HCT116 (cell line): ENCODE measurements at regions not wholly inside any gene's neighbourhood (a gene's known extent, or its start where the extent isn't known, plus 50 kb on each side); places are given as distances from the start of the nearest gene placed in this dataset.

Experiments
- ATAC-seq: fragments of 200-7000 bp; cut with Tn5 transposase; 2 replicates; pipeline ENCODE4 v1.9.1; 2020; ENCODE audit warnings: mild to moderate bottlenecking, moderate library complexity
- BruUV-seq: library from RNA; stranded (reverse); fragments of 400-500 nt; replicated peaks from 2 replicates; lab custom pipeline; 2021; lab: Mats Ljungman, UMichigan
- CTCF ChIA-PET: fragments of 300-600 bp; sonication (Branson Sonifier 250); formaldehyde crosslinking; loops from one replicate; lab custom pipeline; 2021; ENCODE audit warnings: antibody characterized with exemption; lab: Charles Lee
- POLR2A ChIA-PET: fragments of 300-600, 350-600 bp; sonication (Branson Sonifier 250); formaldehyde crosslinking; loops from one replicate; lab custom pipeline; 2021; ENCODE audit warnings: antibody characterized with exemption; lab: Charles Lee
- RAD21 ChIA-PET, 2 experiments: fragments of 300-600 bp; sonication (Branson Sonifier 250); formaldehyde crosslinking; loops; one replicate each; lab custom pipeline; 2023; ENCODE audit warnings: low total read pairs in 2 of 2; ENCODE audit not compliant: uncharacterized antibody in 2 of 2, unreplicated experiment in 2 of 2, low non-redundant PET in 1 of 2; lab: Charles Lee
- DNase-seq: peaks from one replicate; pipeline ENCODE4 v3.0.0-alpha.2; 2010; ENCODE audit warnings: low read depth, low spot score
- H2AFZ ChIP-seq: fragments of 200-600 bp; shearing (Covaris generic), sonication (generic); 2 replicates; pipeline ENCODE4 v1.6.1; 2017; ENCODE audit warnings: low read depth, mixed run types, mixed read lengths, antibody characterized with exemption, low read length; ENCODE audit not compliant: poor library complexity, severe bottlenecking
- H3K27ac ChIP-seq: 2 replicates; pipeline ENCODE4 v1.5.1; 2012; ENCODE audit warnings: low read depth, low read length
- H3K27me3 ChIP-seq: fragments of 200-600 bp; sonication (generic); 2 replicates; pipeline ENCODE4 v1.6.1; 2016; ENCODE audit warnings: mixed run types, low read length, mixed read lengths; ENCODE audit not compliant: insufficient read depth
- H3K36me3 ChIP-seq, 2 experiments: fragments of 200-500 bp in 1 of 2; fragments of 200-600 bp in 1 of 2; sonication (Bioruptor generic) in 1 of 2; sonication (generic) in 1 of 2; 2 replicates each; pipeline versions ENCODE4 v1.5.1 to v1.6.1; 2014 to 2016; ENCODE audit warnings: low read length in 2 of 2, inconsistent platforms in 1 of 2, mixed read lengths in 1 of 2, mixed run types in 1 of 2; ENCODE audit not compliant: insufficient read depth in 2 of 2, control insufficient read depth in 1 of 2
- H3K4me1 ChIP-seq, 2 experiments: fragments of 200-600 bp in 1 of 2; sonication (generic) in 1 of 2; 2 replicates each; pipeline versions ENCODE4 v1.5.1 to v1.6.1; 2012 to 2017; ENCODE audit warnings: low read length in 2 of 2, inconsistent platforms in 1 of 2, mild to moderate bottlenecking in 1 of 2, mixed read lengths in 1 of 2, mixed run types in 1 of 2, moderate library complexity in 1 of 2; ENCODE audit not compliant: insufficient read depth in 2 of 2, control insufficient read depth in 1 of 2
- H3K4me2 ChIP-seq: fragments of 200-600 bp; sonication (generic); 2 replicates; pipeline ENCODE4 v1.6.1; 2017; ENCODE audit warnings: mixed run types, low read length, mixed read lengths
- H3K4me3 ChIP-seq, 2 experiments: fragments of 200-600 bp in 1 of 2; sonication (generic) in 1 of 2; replicated peaks in 1 of 2; 2 replicates each; pipeline ENCODE4 v1.5.1; 2011 to 2016; ENCODE audit warnings: low read length in 2 of 2, control low read depth in 1 of 2, low read depth in 1 of 2, mild to moderate bottlenecking in 1 of 2, mixed read lengths in 1 of 2, mixed run types in 1 of 2
- H3K79me2 ChIP-seq: fragments of 200-600 bp; sonication (generic); 2 replicates; pipeline ENCODE4 v1.6.1; 2017; ENCODE audit warnings: mild to moderate bottlenecking, mixed run types, low read length, moderate library complexity, mixed read lengths; ENCODE audit not compliant: insufficient read depth
- H3K9ac ChIP-seq: fragments of 200-600 bp; sonication (generic); 2 replicates; pipeline ENCODE4 v1.6.1; 2016; ENCODE audit warnings: low read length, mixed read lengths
- H3K9me2 ChIP-seq: fragments of 200-600 bp; sonication (generic), shearing (Covaris generic); 2 replicates; pipeline ENCODE4 v1.6.1; 2017; ENCODE audit warnings: mixed run types, mild to moderate bottlenecking, moderate library complexity; ENCODE audit not compliant: insufficient read depth
- H3K9me3 ChIP-seq, 2 experiments: fragments of 200-500 bp in 1 of 2; fragments of 200-600 bp in 1 of 2; sonication (Bioruptor generic) in 1 of 2; sonication (generic) in 1 of 2; 2 replicates each; pipeline ENCODE4 v1.6.1; 2014 to 2017; ENCODE audit warnings: low read length in 2 of 2, mixed read lengths in 2 of 2, inconsistent platforms in 1 of 2, low read depth in 1 of 2, mild to moderate bottlenecking in 1 of 2, mixed run types in 1 of 2, moderate library complexity in 1 of 2; ENCODE audit not compliant: control insufficient read depth in 1 of 2, insufficient read depth in 1 of 2
- H4K20me1 ChIP-seq: fragments of 200-600 bp; sonication (generic), shearing (Covaris generic); 2 replicates; pipeline ENCODE4 v1.6.1; 2017; ENCODE audit warnings: mixed run types, mild to moderate bottlenecking, moderate library complexity; ENCODE audit not compliant: insufficient read depth
- CBX3 ChIP-seq: IDR thresholded peaks from 2 replicates; pipeline ENCODE4 v1.6.1; 2012; ENCODE audit warnings: low read depth
- ELF1 ChIP-seq: IDR thresholded peaks from 2 replicates; pipeline ENCODE4 v1.6.1; 2012; ENCODE audit warnings: low read depth, borderline replicate concordance
- EZH2 ChIP-seq: fragments of 200-600 bp; sonication (generic); IDR thresholded peaks from 2 replicates; pipeline ENCODE4 v1.6.1; 2017; ENCODE audit warnings: antibody characterized with exemption, mixed run types
- JUND ChIP-seq: IDR thresholded peaks from 2 replicates; pipeline ENCODE4 v1.6.1; 2012
- POLR2A ChIP-seq: IDR thresholded peaks from 2 replicates; pipeline ENCODE4 v1.7.0; 2011; ENCODE audit warnings: borderline replicate concordance; ENCODE audit not compliant: insufficient read depth, insufficient read length; ENCODE audit errors: extremely low read depth
- RAD21 ChIP-seq: IDR thresholded peaks from 2 replicates; pipeline ENCODE4 v1.6.1; 2012; ENCODE audit warnings: low read depth, mild to moderate bottlenecking
- SIN3A ChIP-seq: IDR thresholded peaks from 2 replicates; pipeline ENCODE4 v1.6.1; 2012; ENCODE audit warnings: low read depth
- SP1 ChIP-seq: IDR thresholded peaks from 2 replicates; pipeline ENCODE4 v1.6.1; 2012; ENCODE audit warnings: low read depth
- ZNF274 ChIP-seq: fragments of 200-500 bp; sonication (Bioruptor generic); IDR thresholded peaks from 2 replicates; pipeline ENCODE4 v1.6.1; 2014; ENCODE audit warnings: mild to moderate bottlenecking, low read depth, low read length, inconsistent platforms
- intact Hi-C: fragments of 100-400 bp; cut with micrococcal nuclease; formaldehyde crosslinking; loops from 2 replicates; pipeline ENCODE4 v1.10.0; 2022
- TF ChIP-seq, protein P1 (sequence below): IDR thresholded peaks from 2 replicates; pipeline ENCODE4 v1.6.1; 2012; ENCODE audit warnings: low read depth
- TF ChIP-seq, protein P2 (sequence below): IDR thresholded peaks from 2 replicates; pipeline ENCODE4 v1.6.1; 2012

DNA sequence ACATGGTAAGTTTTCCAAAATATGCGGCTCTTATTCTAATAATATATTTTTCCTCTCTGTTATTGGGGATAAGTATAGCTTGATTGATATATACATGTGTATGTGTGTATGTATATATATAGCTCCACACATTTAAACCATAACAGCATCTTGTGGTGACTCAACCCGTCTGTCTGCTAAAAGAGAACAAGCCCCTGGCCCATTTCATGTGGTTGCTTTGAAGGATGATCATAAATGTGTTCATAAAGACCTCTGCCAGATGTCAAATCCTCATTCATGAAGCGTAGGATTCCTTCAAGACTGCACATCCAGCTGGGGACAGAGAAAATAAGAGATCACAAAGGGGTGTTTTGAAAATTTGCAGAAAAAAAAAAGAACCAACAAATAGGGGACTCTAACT lies 79.3 kb downstream of the RHOB start:
- ATAC-seq = no peak
- H3K9me2 ChIP-seq = no peaks in the 10 kb centered on the region
- H3K9me3 ChIP-seq = no peaks in the 10 kb centered on the region
- no TSS peak for BruUV-seq
- H4K20me1 ChIP-seq = no peaks in the 10 kb centered on the region
- no peaks in the 10 kb centered on the region for H3K36me3 ChIP-seq
- H3K4me3 ChIP-seq = no peak overlapping the region
- H2AFZ ChIP-seq = no peak overlapping the region
- H3K79me2 ChIP-seq = no peaks in the 10 kb centered on the region
- no peak overlapping the region for H3K9ac ChIP-seq
- ChIA-PET RAD21 (no interaction called here), CTCF (no interaction called here), POLR2A (interaction anchor here (2.5 kb wide), 1 partner anchor 79 kb away, joined by 7 read pairs; the partner anchor contains the start of gene RHOB)
- intact Hi-C loops = no loop called here
- peaks cover 0 to 12% of the 10 kb centered on the region in 2 experiments; a peak in 3 of 4 replicates for H3K4me1 ChIP-seq
- H3K27ac ChIP-seq = no peak overlapping the region
- TF ChIP-seq SP1 (no peak), SIN3A (no peak), ZNF274 (no peak), RAD21 (no peak), EZH2 (no peak), POLR2A (no peak), ELF1 (no peak), JUND (no peak), CBX3 (no peak)
- TF ChIP-seq, protein P1, sequence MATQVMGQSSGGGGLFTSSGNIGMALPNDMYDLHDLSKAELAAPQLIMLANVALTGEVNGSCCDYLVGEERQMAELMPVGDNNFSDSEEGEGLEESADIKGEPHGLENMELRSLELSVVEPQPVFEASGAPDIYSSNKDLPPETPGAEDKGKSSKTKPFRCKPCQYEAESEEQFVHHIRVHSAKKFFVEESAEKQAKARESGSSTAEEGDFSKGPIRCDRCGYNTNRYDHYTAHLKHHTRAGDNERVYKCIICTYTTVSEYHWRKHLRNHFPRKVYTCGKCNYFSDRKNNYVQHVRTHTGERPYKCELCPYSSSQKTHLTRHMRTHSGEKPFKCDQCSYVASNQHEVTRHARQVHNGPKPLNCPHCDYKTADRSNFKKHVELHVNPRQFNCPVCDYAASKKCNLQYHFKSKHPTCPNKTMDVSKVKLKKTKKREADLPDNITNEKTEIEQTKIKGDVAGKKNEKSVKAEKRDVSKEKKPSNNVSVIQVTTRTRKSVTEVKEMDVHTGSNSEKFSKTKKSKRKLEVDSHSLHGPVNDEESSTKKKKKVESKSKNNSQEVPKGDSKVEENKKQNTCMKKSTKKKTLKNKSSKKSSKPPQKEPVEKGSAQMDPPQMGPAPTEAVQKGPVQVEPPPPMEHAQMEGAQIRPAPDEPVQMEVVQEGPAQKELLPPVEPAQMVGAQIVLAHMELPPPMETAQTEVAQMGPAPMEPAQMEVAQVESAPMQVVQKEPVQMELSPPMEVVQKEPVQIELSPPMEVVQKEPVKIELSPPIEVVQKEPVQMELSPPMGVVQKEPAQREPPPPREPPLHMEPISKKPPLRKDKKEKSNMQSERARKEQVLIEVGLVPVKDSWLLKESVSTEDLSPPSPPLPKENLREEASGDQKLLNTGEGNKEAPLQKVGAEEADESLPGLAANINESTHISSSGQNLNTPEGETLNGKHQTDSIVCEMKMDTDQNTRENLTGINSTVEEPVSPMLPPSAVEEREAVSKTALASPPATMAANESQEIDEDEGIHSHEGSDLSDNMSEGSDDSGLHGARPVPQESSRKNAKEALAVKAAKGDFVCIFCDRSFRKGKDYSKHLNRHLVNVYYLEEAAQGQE = no peak
- TF ChIP-seq, protein P2, sequence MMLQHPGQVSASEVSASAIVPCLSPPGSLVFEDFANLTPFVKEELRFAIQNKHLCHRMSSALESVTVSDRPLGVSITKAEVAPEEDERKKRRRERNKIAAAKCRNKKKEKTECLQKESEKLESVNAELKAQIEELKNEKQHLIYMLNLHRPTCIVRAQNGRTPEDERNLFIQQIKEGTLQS = no peak
- no peaks in the 10 kb centered on the region for H3K27me3 ChIP-seq
- DNase-seq = no peak
- H3K4me2 ChIP-seq = no peak overlapping the region
